ENCODE measurements at regions not wholly inside any gene's neighbourhood (a gene's known extent, or its start where the extent isn't known, plus 50 kb on each side); places are given as distances from the start of the nearest gene placed in this dataset.

- TF ChIP-seq FOXM1 (IDR thresholded peaks at IDR 0.05; ENCODE audit: borderline replicate concordance) (no peak), BHLHE40 (IDR thresholded peaks at IDR 0.05; ENCODE audit: borderline replicate concordance) (no peak), FOXA1 (IDR thresholded peaks at IDR 0.05) (no peak), L3MBTL2 (conservative IDR thresholded peaks at IDR 0.05) (no peak), LEF1 (IDR thresholded peaks at IDR 0.05; ENCODE audit: borderline replicate concordance) (no peak), SP1 (IDR thresholded peaks at IDR 0.05) (no peak), CTBP1 (IDR thresholded peaks at IDR 0.05; ENCODE audit: borderline replicate concordance) (no peak), ZNF384 (IDR thresholded peaks at IDR 0.05) (no peak)
Measured at GRCh38 chr7:119919986-119920385, 353.0 kb upstream of the KCND2 start.
